ENCODE measurements at regions not wholly inside any gene's neighbourhood (a gene's known extent, or its start where the extent isn't known, plus 50 kb on each side); places are given as distances from the start of the nearest gene placed in this dataset.

DNA sequence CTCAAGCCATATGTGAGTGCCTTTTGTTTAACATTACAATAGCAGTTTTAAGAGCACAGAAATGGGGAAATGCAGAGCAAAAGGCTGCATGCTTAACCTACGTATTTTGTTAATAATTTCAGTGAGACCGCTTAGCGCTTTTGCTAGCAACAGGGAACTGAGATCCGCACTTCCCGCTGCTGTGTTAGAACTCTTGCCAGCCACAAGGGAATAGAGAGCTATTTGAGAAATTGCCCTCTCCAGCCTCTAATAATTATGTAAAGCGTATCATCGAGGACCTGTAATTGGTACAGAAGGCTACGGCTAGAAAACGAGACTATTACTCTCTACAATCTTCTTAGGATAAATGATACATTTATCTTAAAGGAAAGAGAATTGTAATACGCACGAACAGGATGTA is 205.2 kb upstream of the GRIP1 start:
- TF ChIP-seq, protein P1, sequence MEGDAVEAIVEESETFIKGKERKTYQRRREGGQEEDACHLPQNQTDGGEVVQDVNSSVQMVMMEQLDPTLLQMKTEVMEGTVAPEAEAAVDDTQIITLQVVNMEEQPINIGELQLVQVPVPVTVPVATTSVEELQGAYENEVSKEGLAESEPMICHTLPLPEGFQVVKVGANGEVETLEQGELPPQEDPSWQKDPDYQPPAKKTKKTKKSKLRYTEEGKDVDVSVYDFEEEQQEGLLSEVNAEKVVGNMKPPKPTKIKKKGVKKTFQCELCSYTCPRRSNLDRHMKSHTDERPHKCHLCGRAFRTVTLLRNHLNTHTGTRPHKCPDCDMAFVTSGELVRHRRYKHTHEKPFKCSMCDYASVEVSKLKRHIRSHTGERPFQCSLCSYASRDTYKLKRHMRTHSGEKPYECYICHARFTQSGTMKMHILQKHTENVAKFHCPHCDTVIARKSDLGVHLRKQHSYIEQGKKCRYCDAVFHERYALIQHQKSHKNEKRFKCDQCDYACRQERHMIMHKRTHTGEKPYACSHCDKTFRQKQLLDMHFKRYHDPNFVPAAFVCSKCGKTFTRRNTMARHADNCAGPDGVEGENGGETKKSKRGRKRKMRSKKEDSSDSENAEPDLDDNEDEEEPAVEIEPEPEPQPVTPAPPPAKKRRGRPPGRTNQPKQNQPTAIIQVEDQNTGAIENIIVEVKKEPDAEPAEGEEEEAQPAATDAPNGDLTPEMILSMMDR (IDR thresholded peaks at IDR 0.05), result no peak
- Histone ChIP-seq H3K27me3 (no peaks in the 10 kb centered on the region), H3K36me3 (no peaks in the 10 kb centered on the region), H3K27ac (no peak overlapping the region), H3K4me3 (ENCODE audit: low read depth in 1 of 2, low read length in 1 of 2) (no peak overlapping the region), H3K4me1 (ENCODE audit: control insufficient read depth in 1 of 2, insufficient read depth in 1 of 2, low read depth in 1 of 2, low read length in 1 of 2) (no peaks in the 10 kb centered on the region), H3K9me3 (no peaks in the 10 kb centered on the region)

DNA sequence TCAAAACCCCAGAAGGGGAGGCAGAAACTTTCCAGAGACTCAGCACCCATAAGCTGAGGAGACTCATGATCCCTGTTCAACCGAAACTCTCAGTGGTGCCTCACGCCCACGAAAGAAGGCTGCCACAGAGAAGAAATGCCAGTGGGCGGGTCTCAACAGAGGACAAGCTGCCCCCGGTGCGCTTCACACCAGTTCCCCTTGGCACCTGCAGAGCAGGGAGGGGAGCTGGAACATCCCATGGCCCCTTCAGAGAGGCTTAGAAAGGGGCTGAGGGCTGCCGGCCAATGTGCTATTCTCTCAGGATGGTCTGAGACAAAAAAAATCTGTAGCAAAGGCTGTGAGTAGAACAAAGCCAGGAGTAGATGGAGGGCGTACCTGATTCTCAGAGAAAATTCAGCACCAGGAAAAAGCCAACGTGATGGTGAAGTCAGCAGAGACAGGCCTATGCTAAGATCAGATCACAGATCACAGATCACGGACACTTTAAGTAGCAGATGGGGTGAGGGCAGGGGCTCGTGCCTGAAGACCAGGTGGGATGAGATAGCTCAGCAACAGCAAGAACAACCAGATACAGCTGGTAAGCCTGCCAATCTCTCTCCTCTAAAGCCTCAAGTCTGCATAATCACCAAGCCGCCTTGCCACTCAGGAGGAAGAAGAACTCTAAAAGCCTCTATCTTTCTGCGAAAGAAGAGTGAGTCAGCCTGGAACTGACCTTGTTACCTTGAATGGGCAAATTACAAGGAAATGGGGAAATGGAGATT is 206.4 kb upstream of the GRIP1 start:
- no peaks in the 10 kb centered on the region for H3K9me3 ChIP-seq
- H3K4me1 ChIP-seq (ENCODE audit: control insufficient read depth in 1 of 2, insufficient read depth in 1 of 2, low read depth in 1 of 2, low read length in 1 of 2), result no peaks in the 10 kb centered on the region
- TF ChIP-seq, protein P1 (IDR thresholded peaks at IDR 0.05), result no peak
- no peaks in the 10 kb centered on the region for H3K27me3 ChIP-seq
- H3K27ac ChIP-seq, result no peak overlapping the region
- no peak overlapping the region for H3K4me3 ChIP-seq (ENCODE audit: low read depth in 1 of 2, low read length in 1 of 2)
- H3K36me3 ChIP-seq, result no peaks in the 10 kb centered on the region

GRCh38 chr12:66896797-66897196 is 217.9 kb upstream of the GRIP1 start:
- no peak overlapping the region for H3K4me3 ChIP-seq (ENCODE audit: low read depth in 1 of 2, low read length in 1 of 2)
- no peaks in the 10 kb centered on the region for H3K36me3 ChIP-seq
- TF ChIP-seq, protein P1 (IDR thresholded peaks at IDR 0.05), result no peak
- no peaks in the 10 kb centered on the region for H3K27me3 ChIP-seq
- H3K27ac ChIP-seq, result no peak overlapping the region
- no peaks in the 10 kb centered on the region for H3K9me3 ChIP-seq
- H3K4me1 ChIP-seq (ENCODE audit: control insufficient read depth in 1 of 2, insufficient read depth in 1 of 2, low read depth in 1 of 2, low read length in 1 of 2), result no peaks in the 10 kb centered on the region

DNA sequence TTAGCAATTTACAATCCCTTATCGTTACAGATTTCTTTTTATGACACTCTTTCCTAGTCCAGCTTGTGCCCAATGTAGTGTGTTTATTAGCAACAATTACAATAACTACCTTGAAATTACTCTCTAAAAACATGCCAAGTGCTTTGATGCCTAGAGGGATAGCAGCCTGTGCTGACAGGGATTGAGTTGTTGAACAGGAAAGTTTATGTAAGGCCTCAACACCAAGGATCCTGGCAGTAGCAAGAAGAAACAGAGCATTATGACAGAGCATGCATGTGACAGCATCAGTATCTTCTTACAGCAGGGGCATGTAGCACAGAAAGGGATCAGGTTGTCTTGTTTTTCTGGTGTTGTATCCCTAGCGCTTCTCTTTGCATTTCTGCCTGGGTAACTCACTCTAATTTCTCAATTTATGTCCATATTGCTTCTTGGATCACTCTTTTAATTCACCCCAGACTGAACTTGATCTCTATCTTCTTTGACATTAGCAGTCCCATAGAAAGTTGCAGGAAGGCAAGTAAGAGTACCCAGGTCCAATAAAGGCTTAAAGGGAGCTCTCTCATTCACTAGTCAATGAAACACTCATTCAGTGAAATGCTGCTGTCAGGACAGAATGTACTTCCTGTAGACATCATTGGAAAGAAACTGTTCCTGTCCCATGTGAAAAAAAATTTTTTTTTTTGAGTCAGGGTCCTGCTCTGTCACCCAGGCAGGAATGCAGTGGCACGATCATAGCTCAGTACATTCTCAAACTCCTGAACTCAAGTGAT is 220.0 kb upstream of the GRIP1 start:
- Histone ChIP-seq H3K4me3 (ENCODE audit: low read depth in 1 of 2, low read length in 1 of 2) (no peak overlapping the region), H3K27me3 (no peaks in the 10 kb centered on the region), H3K36me3 (no peaks in the 10 kb centered on the region), H3K9me3 (no peaks in the 10 kb centered on the region), H3K27ac (no peak overlapping the region), H3K4me1 (ENCODE audit: control insufficient read depth in 1 of 2, insufficient read depth in 1 of 2, low read depth in 1 of 2, low read length in 1 of 2) (no peaks in the 10 kb centered on the region)
- TF ChIP-seq, protein P1 (IDR thresholded peaks at IDR 0.05), result no peak

GRCh38 chr12:66899588-66899987 is 220.7 kb upstream of the GRIP1 start:
- Histone ChIP-seq H3K27me3 (no peaks in the 10 kb centered on the region), H3K36me3 (no peaks in the 10 kb centered on the region), H3K27ac (no peak overlapping the region), H3K4me3 (ENCODE audit: low read depth in 1 of 2, low read length in 1 of 2) (no peak overlapping the region), H3K4me1 (ENCODE audit: control insufficient read depth in 1 of 2, insufficient read depth in 1 of 2, low read depth in 1 of 2, low read length in 1 of 2) (no peaks in the 10 kb centered on the region), H3K9me3 (no peaks in the 10 kb centered on the region)
- TF ChIP-seq, protein P1 (IDR thresholded peaks at IDR 0.05), result no peak
